AG10803 (cell line): ENCODE measurements at regions not wholly inside any gene's neighbourhood (a gene's known extent, or its start where the extent isn't known, plus 50 kb on each side); places are given as distances from the start of the nearest gene placed in this dataset.

Experiments
- DNase-seq: peaks from one replicate; pipeline ENCODE4 v3.0.0; 2010; ENCODE audit warnings: low read depth
- H3K4me3 ChIP-seq: 2 replicates; pipeline ENCODE4 v1.5.1; 2011; ENCODE audit warnings: mild to moderate bottlenecking, low read length, control low read depth
- TF ChIP-seq, protein P1 (sequence below): conservative IDR thresholded peaks from 2 replicates; pipeline ENCODE4 v1.5.1; 2011; ENCODE audit warnings: mild to moderate bottlenecking, low read length, control low read depth, inconsistent platforms

DNA sequence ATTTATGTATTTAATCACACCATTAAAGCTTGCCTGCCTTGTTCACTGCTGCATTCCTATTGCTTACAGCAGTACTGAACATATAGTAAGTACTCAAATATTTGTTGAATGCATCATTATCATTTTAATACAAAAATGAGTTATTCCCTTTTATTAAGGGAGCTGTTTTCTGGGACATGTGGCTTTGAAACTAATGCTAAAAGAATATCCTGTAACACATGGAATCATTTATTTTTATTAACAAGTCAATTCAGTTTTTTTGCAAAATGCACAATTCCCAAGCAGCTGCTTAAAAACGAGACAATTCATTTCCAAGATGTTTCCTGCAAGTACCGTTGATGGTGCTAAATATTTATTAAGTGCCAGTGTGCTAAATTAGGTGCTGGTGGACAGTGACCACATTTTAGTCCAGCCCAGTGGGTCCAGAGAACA, 148.3 kb upstream of the NR3C1 start:
- TF ChIP-seq, protein P1, sequence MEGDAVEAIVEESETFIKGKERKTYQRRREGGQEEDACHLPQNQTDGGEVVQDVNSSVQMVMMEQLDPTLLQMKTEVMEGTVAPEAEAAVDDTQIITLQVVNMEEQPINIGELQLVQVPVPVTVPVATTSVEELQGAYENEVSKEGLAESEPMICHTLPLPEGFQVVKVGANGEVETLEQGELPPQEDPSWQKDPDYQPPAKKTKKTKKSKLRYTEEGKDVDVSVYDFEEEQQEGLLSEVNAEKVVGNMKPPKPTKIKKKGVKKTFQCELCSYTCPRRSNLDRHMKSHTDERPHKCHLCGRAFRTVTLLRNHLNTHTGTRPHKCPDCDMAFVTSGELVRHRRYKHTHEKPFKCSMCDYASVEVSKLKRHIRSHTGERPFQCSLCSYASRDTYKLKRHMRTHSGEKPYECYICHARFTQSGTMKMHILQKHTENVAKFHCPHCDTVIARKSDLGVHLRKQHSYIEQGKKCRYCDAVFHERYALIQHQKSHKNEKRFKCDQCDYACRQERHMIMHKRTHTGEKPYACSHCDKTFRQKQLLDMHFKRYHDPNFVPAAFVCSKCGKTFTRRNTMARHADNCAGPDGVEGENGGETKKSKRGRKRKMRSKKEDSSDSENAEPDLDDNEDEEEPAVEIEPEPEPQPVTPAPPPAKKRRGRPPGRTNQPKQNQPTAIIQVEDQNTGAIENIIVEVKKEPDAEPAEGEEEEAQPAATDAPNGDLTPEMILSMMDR, result no peak
- peak; percentile 67 for DNase-seq
- no peak overlapping the region for H3K4me3 ChIP-seq

DNA sequence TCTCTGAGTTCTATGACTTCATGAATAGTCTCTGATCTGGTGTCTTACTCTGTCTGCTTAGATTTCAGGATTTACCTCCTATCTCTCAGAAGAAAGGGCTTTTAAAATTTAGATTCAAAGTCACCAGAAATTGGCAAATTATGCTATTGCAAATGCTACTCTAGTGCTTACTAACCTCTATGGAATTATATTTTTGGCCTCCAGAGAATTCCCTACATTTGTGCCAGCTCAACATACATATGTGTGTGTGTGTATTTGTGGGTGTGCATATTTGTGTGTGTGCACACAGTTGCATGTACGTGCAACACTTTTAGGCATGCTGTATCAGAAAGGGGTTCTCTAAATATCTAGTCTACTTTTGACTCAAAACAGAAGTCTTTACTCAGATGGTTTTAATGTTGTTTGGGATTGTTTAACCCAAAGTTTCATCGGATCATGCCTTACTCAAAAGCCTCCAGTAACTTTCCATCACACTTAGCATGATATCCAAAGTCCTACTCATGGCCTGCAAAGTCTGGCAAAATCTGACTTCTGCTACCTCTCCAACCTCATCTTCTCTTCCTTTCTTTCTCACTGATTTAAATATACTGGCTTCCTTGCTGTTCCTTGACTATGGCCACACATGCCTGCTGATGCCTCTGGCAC, 147.6 kb upstream of the NR3C1 start:
- TF ChIP-seq, protein P1, result no peak
- DNase-seq, result peak; percentile 55

DNA sequence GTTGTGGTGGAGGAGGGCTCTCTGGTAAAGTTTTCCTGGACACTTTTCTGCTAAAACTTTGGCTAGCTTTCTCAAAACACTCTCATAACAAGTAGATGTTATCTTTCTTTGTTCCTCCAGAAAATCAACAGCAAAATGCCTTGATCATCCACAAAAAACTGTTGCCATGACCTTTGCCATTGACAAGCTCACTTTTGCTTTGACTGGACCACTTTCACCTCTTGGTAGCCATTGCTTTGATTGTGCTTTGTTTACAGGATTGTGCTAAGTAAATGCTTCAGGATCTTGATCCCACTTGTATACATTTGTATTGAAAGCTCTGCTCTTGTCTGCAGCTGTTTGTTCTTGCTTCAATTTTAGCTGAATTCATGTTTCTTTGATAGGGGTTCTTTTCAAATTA, 143.9 kb upstream of the NR3C1 start:
- no peak overlapping the region for H3K4me3 ChIP-seq
- TF ChIP-seq, protein P1, result no peak
- DNase-seq, result no peak

More for the DNA sequence above, 147.6 kb upstream of the NR3C1 start:
- no peak overlapping the region for H3K4me3 ChIP-seq

DNA sequence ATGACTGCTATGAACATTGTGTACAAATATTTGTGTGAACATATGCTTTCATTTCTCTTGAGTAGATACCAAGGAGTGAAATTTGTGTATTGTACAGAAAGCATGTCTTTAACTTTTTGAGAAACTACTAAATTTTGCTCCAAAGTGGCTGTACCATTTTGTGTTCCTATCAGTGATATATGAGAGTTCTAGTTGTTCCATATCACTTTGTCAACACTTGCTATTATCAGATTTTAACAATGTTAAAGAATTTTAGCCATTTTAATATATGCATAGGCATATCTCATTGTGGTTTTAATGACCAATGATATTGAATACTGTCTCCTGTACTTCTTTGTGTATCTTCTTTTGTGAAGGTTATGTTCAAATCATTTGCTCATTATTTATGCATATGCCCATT, 142.9 kb upstream of the NR3C1 start:
- H3K4me3 ChIP-seq, result no peak overlapping the region
- DNase-seq, result no peak
- TF ChIP-seq, protein P1, result no peak

DNA sequence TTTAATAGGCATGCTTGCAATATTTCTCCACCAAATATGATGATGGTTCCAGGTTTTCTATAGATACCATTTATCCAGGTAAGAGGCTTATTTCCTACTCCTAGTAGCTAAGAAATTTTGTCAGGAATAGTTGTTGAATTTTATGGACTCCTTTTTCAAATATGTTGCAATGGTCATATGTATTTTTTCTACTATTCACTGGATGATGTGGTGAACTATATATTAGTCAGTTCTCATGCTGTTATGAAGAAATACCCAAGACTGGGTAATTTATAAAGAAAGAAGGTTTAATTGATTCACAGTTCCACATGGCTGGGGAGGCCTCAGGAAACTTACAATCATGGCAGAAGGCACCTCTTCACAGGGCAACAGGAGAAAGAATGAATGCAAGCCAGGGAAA, 141.1 kb upstream of the NR3C1 start:
- no peak for DNase-seq
- TF ChIP-seq, protein P1, result no peak
- H3K4me3 ChIP-seq, result no peak overlapping the region

DNA sequence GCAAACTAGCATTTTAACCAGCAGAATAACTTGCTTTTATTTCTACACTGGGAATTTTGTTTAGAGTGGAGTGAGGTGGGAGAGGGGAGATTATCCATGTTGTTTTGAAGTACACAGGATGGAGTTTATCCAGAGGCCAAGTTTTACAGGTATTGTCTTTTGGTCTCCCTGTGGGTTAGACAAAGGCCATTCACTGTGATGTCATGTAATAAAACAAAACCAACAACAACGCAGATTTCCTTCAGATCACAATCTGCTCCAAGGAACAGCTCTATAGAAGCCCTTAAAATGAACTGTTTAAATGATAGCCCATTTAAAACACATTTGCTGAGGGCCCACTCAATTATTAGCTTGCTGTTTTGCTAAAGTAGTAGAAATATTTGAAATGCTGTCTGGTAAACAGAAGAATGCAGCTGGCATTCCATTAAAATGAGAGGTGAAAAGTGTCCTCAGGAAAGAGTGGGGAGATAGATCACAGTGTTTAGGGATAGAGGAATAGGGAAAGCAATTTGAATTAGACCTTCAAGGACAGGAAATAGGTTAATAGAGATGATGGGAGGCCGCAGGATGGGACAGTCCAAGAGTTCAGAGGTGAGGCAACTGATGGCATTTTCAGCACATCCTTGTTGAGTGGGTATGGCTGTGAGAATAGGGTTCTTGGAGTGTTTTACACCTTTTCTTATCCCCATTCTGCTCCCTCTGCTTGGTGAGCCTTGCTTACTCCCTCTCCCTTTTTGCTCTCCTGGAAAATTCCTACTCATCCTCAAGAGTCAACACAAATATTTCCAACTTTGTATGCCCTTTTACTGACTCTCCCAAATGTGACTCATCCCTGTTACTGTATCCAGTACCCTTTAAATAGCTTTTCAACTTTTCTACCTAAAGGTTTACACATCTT, 140.1 kb upstream of the NR3C1 start:
- TF ChIP-seq, protein P1, result no peak
- DNase-seq, result peak; percentile 75
- H3K4me3 ChIP-seq, result no peak overlapping the region

DNA sequence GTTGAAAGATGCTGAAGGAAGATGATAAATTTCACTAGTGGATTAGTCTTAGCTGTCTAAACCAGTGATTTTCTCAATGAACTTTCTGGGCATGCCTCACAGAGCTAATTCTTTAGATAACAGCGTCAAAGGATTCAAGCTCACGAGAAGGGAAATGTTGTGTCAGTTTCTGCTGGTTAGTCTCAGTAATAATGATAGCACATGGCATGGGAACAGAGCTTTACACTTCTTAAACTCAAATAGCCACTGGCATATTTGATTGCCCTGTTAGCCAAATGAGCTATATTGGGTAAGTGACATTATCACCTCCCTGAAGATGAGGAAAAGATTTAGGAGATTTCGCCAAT, 139.3 kb upstream of the NR3C1 start:
- TF ChIP-seq, protein P1, result no peak
- DNase-seq, result no peak
- no peak overlapping the region for H3K4me3 ChIP-seq
